ENCODE measurements at regions not wholly inside any gene's neighbourhood (a gene's known extent, or its start where the extent isn't known, plus 50 kb on each side); places are given as distances from the start of the nearest gene placed in this dataset.

DNA sequence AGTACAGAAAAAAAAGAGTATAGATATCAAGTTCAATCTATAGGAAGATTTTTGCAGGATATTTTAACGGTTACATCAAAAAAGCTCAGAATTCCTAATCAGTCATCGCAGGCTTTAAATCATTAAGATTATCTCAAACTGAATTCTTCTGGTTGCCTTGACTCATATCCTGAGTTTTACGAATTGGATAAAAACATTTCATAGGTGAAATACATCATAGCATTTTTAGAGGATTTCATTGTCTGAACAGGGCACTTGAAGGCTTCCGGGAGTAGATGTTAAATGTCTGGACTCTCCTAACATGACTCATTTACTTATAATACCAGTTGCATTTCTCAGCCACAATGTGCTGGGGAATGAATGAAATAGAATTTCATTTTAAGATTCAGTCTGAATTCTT lies 2216.6 kb upstream of the RAG2 start:
- H3K9me3 ChIP-seq (replicated peaks in 1 of 11), result no peaks in the 10 kb centered on the region
- H3K27ac ChIP-seq, result no peak overlapping the region
- no peaks in the 10 kb centered on the region for H3K36me3 ChIP-seq
- no peaks in the 10 kb centered on the region for H3K27me3 ChIP-seq
- no peak overlapping the region for H3K4me2 ChIP-seq
- no peak for TF ChIP-seq Cebpa-rat (IDR thresholded peaks at IDR 0.05)
- H3K4me1 ChIP-seq, result peaks cover 0 to 8% (median 0%) of the 10 kb centered on the region in 10 experiments; a peak in 3 of 20 replicates
- H3K9ac ChIP-seq, result no peak overlapping the region
- no peaks in the 10 kb centered on the region for H4K20me1 ChIP-seq
- H3K4me3 ChIP-seq, result no peak overlapping the region

DNA sequence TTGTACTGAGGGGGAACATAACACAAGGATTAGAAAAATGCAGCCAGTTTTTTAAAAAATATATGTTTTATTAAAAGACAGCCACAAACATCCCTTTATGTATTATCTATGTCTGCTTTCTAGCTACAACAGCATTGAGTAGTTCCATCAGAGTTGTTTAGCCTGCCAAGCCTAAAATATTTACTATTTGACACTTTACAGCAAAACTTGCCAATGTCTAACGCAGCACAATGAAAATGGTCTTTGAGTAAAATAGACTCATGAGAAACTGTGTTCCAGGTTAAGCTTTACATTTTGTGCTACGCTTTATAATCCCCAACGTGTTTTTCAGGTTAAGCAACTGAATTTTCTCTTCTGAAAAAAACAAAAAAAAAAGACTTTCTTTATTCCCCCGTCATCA lies 2211.5 kb upstream of the RAG2 start:
- H3K4me3 ChIP-seq, result no peak overlapping the region
- no peaks in the 10 kb centered on the region for H3K27me3 ChIP-seq
- H3K36me3 ChIP-seq, result no peaks in the 10 kb centered on the region
- H3K9ac ChIP-seq, result no peak overlapping the region
- H3K9me3 ChIP-seq (replicated peaks in 1 of 11), result no peaks in the 10 kb centered on the region
- H3K4me1 ChIP-seq, result no peaks in the 10 kb centered on the region
- H4K20me1 ChIP-seq, result no peaks in the 10 kb centered on the region
- H3K27ac ChIP-seq, result no peak overlapping the region
- no peak for TF ChIP-seq Cebpa-rat (IDR thresholded peaks at IDR 0.05)
- H3K4me2 ChIP-seq, result no peak overlapping the region

DNA sequence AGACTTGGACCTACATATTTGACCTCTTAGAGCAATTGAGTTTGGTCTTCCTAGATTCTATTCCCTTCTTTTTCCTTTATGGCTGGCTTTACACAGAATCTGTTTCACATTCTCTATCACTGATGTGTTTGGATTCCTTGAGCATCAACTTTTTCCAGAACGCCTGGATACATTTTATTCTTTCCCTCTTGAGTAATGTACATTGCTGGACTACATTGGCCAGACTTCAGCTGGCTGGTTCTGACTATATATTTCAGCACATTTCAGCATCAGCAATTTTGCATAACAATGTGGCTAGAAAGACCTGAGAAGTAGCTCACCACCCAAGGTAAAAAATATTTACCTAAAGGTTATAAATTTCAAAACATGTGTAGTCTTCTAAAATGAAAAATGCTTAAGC lies 2198.2 kb upstream of the RAG2 start:
- no peaks in the 10 kb centered on the region for H3K36me3 ChIP-seq
- H3K4me3 ChIP-seq, result no peak overlapping the region
- H3K9me3 ChIP-seq (replicated peaks in 1 of 11), result no peaks in the 10 kb centered on the region
- no peak for TF ChIP-seq Cebpa-rat (IDR thresholded peaks at IDR 0.05)
- H3K27me3 ChIP-seq, result no peaks in the 10 kb centered on the region
- no peak overlapping the region for H3K27ac ChIP-seq
- no peak overlapping the region for H3K4me2 ChIP-seq
- no peak overlapping the region for H3K9ac ChIP-seq
- no peaks in the 10 kb centered on the region for H4K20me1 ChIP-seq
- H3K4me1 ChIP-seq, result no peaks in the 10 kb centered on the region

DNA sequence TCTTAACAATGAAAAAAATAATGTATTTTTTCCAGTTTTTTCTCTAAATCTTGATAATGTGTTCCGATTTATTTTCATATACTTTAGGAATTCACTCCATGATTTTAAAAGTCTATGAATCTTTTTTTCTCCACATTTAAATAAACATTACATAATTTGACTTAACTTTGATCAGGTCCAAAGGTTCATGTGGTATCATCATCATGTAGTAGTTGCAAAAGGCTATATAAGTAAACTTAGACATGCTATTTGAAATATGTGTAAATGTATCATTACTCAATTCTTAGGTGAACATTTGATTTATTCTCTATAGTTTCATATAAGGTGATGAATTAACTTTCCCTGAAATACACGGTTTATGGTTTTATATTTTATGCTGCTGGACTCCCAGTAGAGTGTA lies 2197.0 kb upstream of the RAG2 start:
- Histone ChIP-seq H3K9me3 (replicated peaks in 1 of 11) (no peaks in the 10 kb centered on the region), H3K4me3 (no peak overlapping the region), H3K36me3 (no peaks in the 10 kb centered on the region), H3K9ac (no peak overlapping the region), H3K4me2 (no peak overlapping the region), H3K4me1 (no peaks in the 10 kb centered on the region), H3K27me3 (no peaks in the 10 kb centered on the region), H3K27ac (no peak overlapping the region), H4K20me1 (no peaks in the 10 kb centered on the region)
- TF ChIP-seq Cebpa-rat (IDR thresholded peaks at IDR 0.05), result no peak

DNA sequence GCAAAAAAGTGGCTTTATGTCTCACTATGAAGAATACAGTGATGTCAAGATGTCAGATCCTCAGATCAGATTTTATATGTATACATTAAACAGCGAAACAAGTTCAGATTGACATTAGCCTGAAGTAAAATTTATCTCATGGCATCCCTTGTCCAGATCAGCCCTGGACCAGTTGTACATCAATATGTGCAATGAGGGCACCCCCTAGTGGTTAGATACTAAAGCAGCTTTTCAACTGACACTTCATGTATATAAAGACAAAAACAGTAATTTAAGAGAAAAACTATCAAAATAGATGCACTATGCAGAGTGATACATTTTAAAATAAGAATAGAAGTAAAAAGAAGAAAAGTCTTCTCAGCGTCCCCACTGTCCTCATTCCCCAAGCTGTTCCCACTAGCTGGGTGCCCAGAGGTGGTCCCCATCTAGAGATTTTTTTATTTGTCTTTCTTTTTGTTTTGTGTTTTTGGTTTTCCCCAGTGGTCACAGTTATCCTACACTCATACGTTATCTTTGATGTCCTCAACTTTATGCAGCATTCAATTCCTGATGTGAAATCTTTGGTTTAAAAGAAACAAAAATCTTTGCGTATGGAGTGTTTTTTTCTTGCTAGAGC lies 2193.4 kb upstream of the RAG2 start:
- no peaks in the 10 kb centered on the region for H3K27me3 ChIP-seq
- no peaks in the 10 kb centered on the region for H3K36me3 ChIP-seq
- no peak for TF ChIP-seq Cebpa-rat (IDR thresholded peaks at IDR 0.05)
- no peaks in the 10 kb centered on the region for H3K9me3 ChIP-seq (replicated peaks in 1 of 11)
- H3K4me2 ChIP-seq, result no peak overlapping the region
- no peaks in the 10 kb centered on the region for H4K20me1 ChIP-seq
- no peak overlapping the region for H3K27ac ChIP-seq
- peaks cover 0 to 4% (median 0%) of the 10 kb centered on the region in 10 experiments; a peak in 1 of 20 replicates for H3K4me1 ChIP-seq
- no peak overlapping the region for H3K4me3 ChIP-seq
- no peak overlapping the region for H3K9ac ChIP-seq

DNA sequence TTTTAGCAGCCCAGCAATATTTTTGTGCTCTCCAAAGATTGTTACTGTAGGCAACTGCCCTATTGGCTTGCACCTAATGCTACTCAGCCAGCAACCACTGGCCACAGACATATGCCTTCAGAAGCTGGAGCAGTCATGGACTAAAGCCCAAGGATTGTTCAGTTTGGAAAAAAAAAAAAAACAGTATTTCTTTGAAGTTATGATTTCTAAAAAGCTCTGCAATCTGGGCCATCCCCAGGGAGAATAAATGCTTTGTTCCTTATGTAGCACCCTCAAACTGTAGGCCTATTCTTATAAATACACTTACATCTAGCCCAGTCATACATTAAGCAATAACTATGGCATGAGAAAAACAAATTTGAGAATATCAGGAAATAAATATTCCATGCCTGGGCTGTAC lies 2190.5 kb upstream of the RAG2 start:
- Histone ChIP-seq H3K27ac (no peak overlapping the region), H3K36me3 (no peaks in the 10 kb centered on the region), H4K20me1 (no peaks in the 10 kb centered on the region), H3K4me1 (peaks cover 0 to 4% (median 0%) of the 10 kb centered on the region in 10 experiments; a peak in 1 of 20 replicates), H3K4me2 (peak overlapping the region in 2 of 11 experiments; percentile 19; a peak in 2 of 22 replicates), H3K27me3 (no peaks in the 10 kb centered on the region), H3K4me3 (no peak overlapping the region), H3K9ac (no peak overlapping the region), H3K9me3 (replicated peaks in 1 of 11) (no peaks in the 10 kb centered on the region)
- no peak for TF ChIP-seq Cebpa-rat (IDR thresholded peaks at IDR 0.05)

DNA sequence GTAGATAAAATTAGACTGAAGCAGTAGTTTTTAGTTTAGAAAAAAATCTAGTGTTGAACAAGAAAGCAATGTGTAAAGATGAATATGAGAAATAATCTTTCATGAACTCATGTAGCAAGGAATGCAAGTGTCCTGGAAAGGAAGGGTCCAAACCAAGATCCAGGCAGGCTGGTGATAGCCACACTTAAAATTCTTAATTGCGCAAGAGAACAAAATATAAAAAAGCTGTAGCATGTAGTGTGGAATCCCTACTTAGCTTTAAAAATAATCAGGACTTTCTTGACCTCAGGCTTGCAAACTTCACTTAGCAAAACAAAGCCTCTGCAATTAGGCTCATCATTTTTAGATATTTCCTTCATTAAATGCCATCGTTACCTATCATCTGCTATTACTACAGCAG lies 2186.1 kb upstream of the RAG2 start:
- Histone ChIP-seq H3K4me2 (no peak overlapping the region), H3K36me3 (no peaks in the 10 kb centered on the region), H3K27me3 (no peaks in the 10 kb centered on the region), H3K4me1 (peaks cover 0 to 4% (median 0%) of the 10 kb centered on the region in 10 experiments; a peak in 1 of 20 replicates), H3K4me3 (no peak overlapping the region), H4K20me1 (no peaks in the 10 kb centered on the region), H3K27ac (no peak overlapping the region), H3K9me3 (replicated peaks in 1 of 11) (0 out of 22 replicates have a peak, but pooled peaks cover 0 to 7% (median 0%) of the 10 kb centered on the region in 11 experiments), H3K9ac (no peak overlapping the region)
- peak in 6 of 11 experiments; percentile 10 to 77 (median 40); a peak in 6 of 22 replicates for TF ChIP-seq Cebpa-rat (IDR thresholded peaks at IDR 0.05)

DNA sequence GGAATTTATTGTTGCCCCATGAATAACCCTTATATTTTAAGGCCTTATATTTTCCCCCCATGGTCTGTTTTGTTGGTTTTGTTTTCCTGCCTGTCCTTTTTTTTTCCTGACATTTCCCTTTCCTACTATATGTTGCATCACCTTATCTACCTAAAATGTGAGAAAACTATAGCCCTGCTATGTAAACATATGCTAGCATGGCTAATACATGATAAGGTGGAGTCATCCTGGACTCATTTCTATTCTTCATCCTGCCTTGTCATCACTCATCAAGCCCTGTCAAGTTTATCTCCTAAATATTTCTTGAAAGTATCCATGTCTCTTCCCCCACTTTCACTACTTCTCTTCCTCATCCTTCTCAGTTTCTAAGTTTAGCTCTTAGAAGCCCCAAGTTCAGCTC lies 2168.8 kb upstream of the RAG2 start:
- no peaks in the 10 kb centered on the region for H3K36me3 ChIP-seq
- no peak overlapping the region for H3K9ac ChIP-seq
- H3K27ac ChIP-seq, result no peak overlapping the region
- no peak for TF ChIP-seq Cebpa-rat (IDR thresholded peaks at IDR 0.05)
- H3K4me3 ChIP-seq, result no peak overlapping the region
- peaks cover 0 to 4% (median 3%) of the 10 kb centered on the region in 11 experiments; a peak in 5 of 22 replicates for H3K9me3 ChIP-seq (replicated peaks in 1 of 11)
- H3K4me2 ChIP-seq, result no peak overlapping the region
- no peaks in the 10 kb centered on the region for H3K27me3 ChIP-seq
- H3K4me1 ChIP-seq, result peaks cover 0 to 6% (median 0%) of the 10 kb centered on the region in 10 experiments; a peak in 1 of 20 replicates
- no peaks in the 10 kb centered on the region for H4K20me1 ChIP-seq

DNA sequence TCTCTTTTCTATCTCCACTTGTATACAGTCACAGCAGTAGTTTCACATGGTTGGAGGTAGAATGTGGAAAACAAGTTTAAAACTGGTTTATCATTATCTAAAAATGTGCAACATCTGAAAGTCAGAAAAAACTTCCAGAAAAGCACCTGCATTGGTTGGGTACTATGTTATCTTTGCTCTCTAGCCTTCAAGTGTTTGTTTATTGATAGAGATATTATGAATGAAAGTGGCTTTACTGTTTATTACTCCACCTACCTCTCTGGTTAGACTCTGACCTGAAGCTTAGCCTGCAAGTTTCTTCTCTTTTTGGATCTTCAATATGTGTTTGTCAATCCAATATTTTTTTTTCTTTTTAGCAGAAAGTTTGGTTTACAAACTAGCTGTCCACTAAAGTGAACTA lies 2161.4 kb upstream of the RAG2 start:
- peak overlapping the region in 3 of 11 experiments; percentile 17 to 57 (median 20); a peak in 5 of 22 replicates for H3K27ac ChIP-seq
- no peaks in the 10 kb centered on the region for H4K20me1 ChIP-seq
- 0 out of 22 replicates have a peak overlapping the region, but pooled peaks of 1 of the 11 experiments have one; percentile 65 for H3K4me2 ChIP-seq
- TF ChIP-seq Cebpa-rat (IDR thresholded peaks at IDR 0.05), result no peak
- H3K9ac ChIP-seq, result no peak overlapping the region
- peaks cover 0 to 22% (median 15%) of the 10 kb centered on the region in 10 experiments; a peak in 15 of 20 replicates for H3K4me1 ChIP-seq
- H3K4me3 ChIP-seq, result no peak overlapping the region
- H3K9me3 ChIP-seq (replicated peaks in 1 of 11), result peaks cover 0 to 31% (median 4%) of the 10 kb centered on the region in 11 experiments; a peak in 12 of 22 replicates
- H3K27me3 ChIP-seq, result no peaks in the 10 kb centered on the region
- H3K36me3 ChIP-seq, result no peaks in the 10 kb centered on the region

DNA sequence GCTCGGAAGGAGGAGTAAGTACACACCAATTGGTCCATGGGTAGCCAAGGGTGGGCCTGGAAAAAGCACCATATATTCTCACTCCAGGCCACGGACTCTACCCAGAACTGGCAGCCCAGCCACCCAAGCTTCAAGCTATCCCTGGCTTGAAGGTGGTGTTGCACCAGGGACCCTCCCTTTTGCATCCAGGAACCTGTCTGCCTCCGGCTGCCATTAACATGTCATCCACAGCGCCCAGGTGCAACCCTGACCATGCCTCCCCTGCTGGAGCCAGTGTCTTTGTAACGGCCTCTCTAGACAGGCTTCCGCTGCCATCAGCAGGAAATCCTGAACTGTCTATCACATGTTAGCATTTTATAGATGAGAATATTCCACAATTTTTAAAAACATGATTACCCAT lies 2158.5 kb upstream of the RAG2 start:
- H3K9me3 ChIP-seq (replicated peaks in 1 of 11), result peaks cover 12 to 49% (median 22%) of the 10 kb centered on the region in 11 experiments; a peak in 21 of 22 replicates
- no peak overlapping the region for H3K4me3 ChIP-seq
- peaks cover 9 to 34% (median 23%) of the 10 kb centered on the region in 10 experiments for H3K4me1 ChIP-seq
- no peaks in the 10 kb centered on the region for H3K36me3 ChIP-seq
- H3K27me3 ChIP-seq, result no peaks in the 10 kb centered on the region
- no peaks in the 10 kb centered on the region for H4K20me1 ChIP-seq
- H3K4me2 ChIP-seq, result no peak overlapping the region
- H3K9ac ChIP-seq, result no peak overlapping the region
- no peak overlapping the region for H3K27ac ChIP-seq
- TF ChIP-seq Cebpa-rat (IDR thresholded peaks at IDR 0.05), result no peak

Measured in BLaER1 treated with 17β-estradiol and CSF1 and Interleukin-3, amounts not matched to agents 10 nM and 100 nM (cell line).